ENCODE measurements at regions not wholly inside any gene's neighbourhood (a gene's known extent, or its start where the extent isn't known, plus 50 kb on each side); places are given as distances from the start of the nearest gene placed in this dataset.

DNA sequence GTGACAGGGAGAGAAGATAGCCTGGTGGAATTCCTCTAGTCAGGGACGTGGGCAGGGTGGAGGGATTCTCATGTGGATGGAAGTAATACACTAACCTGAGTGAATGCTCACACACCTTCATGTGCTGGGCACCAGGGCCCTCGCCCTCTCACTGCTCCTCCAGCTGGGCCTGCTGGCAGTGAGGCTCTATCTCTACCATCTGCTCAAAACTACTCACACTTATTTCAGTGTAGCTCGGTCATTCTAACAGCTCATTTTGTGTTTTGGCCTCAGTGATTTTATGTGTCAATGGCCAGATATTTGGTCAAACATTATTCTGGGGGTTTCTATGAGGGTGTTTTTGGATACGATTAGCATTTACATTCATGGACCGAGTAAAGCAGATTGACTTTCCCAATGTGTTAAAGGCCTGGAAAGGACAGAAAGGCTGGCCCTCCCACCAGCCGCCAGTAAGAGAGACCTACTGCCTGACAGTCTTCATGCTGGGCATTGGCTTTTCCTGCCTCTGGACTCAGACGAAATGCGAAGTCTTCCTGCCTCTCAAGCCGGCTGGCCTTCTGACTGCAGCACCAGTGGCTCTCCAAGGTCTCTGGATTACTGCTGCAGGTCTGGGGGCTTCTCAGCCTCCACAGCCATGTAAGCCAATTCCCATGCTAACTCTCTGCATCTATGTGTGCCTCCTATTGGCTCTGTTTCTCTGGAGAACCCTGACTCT is 335.4 kb downstream of the CXCL12 start:
- DNase-seq, result no peak

DNA sequence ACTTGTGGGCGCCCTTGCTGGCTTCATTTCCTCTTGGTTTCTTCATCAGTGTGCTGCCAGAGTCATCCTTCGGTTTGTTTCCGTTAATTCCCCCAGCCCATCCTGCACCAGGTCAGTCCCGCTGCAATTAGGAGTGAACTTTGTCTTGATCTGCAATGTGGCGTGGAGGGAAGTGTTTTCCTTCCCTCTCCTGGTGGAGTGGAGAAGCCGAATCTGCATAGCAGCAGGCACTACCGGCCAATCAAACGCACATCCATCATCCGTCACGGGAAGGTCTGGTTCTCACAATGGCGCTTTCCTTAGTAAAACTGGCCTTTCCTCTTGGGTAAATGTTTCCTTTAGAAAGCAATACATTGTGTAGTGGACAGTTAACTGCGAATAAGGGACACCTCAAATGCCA is 337.5 kb downstream of the CXCL12 start:
- no peak for DNase-seq

GRCh38 chr10:44046605-44047004 is 338.3 kb downstream of the CXCL12 start:
- DNase-seq, result no peak

DNA sequence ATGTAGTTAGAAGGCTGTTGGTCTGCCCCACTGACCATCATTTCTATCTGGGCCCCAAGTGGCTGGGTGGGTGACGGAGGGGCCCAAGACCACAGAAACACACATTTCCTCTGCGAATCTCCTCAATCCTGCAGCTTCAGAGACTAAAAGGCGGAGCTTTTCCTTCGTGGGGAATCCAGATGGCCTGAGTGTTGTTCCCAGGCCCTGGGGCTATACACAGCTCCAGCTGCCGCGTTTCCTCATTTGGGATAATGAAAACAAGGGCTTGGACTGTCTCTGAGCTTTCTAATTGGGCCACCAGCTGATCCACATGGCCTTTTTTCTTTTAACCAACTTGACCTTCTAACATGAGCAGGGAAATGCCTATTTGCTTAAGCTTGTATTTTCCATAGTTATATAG is 339.9 kb downstream of the CXCL12 start:
- DNase-seq, result no peak

GRCh38 chr10:44044549-44044948 is 340.3 kb downstream of the CXCL12 start:
- DNase-seq, result no peak

- no peak for DNase-seq
Measured at GRCh38 chr10:44043646-44044375, 341.1 kb downstream of the CXCL12 start.

GRCh38 chr10:44042926-44043602 is 341.8 kb downstream of the CXCL12 start:
- DNase-seq, result no peak

DNA sequence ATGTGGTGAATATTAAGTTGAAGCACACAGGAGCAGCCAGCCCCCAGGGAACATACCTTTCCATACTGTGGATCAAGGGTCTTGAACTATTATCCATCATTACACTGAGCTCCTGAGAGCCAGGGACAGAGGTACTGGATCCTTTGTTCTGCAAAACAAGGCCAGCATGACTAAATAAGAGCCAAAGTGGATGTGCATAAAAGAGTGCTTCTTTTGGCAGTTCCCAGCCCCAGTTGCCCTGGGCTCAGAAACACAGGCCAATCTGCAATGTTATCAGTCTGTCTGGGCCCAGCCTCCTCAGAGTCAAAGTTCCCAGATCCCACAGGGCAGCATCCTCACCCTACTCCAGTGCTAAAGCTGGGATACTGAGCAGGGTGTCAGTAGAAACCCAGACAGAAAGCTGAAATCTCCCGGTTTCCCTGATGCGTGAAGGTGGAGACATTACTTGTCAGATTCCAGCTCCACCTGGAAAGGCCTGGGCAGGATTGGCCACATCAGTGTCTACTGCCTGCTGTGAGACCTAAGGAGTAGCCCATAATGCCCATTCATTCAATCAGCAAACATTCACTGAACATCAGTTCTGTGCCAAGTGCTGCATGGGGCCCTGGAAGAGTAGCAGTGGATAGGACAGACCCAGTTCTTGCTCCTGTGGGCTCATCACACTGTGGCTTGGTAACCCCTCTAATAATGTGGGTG is 342.7 kb downstream of the CXCL12 start:
- DNase-seq, result no peak

- no peak for DNase-seq
Measured at GRCh38 chr10:44039599-44039998, 345.3 kb downstream of the CXCL12 start.

DNA sequence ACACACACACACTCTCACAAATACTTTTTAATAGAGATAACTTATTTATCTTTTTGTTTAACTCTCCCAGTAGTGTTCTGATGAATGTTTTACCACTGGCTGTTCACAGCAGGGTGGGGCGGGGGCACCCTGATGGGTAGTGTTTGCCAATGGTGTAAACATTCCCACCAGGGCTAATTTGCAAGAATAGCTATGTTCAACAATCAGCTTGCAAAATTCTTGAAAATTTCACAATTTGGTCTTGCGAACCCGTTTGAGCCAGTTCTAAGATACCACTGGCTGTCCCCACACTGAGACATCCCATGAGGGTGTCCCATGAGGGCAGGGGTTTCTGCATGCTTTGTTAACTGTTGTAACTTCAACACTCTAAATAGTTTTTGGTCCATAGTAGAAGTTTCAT is 348.5 kb downstream of the CXCL12 start:
- DNase-seq, result no peak

GRCh38 chr10:44035474-44036197 is 349.3 kb downstream of the CXCL12 start:
- no peak for DNase-seq

- no peak for DNase-seq
Measured at GRCh38 chr10:44034946-44035345, 350.0 kb downstream of the CXCL12 start.

- DNase-seq, result no peak
Measured at GRCh38 chr10:44033008-44033407, 351.9 kb downstream of the CXCL12 start.

GRCh38 chr10:44032216-44032615 is 352.7 kb downstream of the CXCL12 start:
- no peak for DNase-seq

DNA sequence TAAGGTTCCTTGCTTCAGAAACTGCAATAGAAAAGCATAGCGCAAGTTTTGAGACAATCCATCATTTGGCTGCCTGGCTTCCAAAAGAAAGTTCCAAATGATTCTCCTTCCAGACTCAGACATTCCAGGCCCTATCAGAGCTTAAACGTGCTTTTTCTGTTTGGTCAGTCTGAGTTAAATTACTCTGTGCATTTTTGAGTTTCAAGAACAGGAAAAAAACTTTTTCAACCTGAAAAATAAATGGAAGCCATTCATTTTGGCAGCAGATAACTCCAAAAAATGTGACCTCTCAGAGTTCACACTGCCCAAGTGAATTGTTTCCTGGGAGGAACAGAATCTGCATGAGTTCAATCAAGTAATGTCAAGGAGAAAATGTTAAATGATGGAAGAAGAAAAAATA is 354.2 kb downstream of the CXCL12 start:
- DNase-seq, result no peak

GRCh38 chr10:44030132-44030531 is 354.8 kb downstream of the CXCL12 start:
- no peak for DNase-seq

GRCh38 chr10:44028384-44029137 is 356.3 kb downstream of the CXCL12 start:
- DNase-seq, result no peak

GRCh38 chr10:44024356-44025116 is 360.4 kb downstream of the CXCL12 start:
- DNase-seq, result no peak

GRCh38 chr10:44023517-44023916 is 361.4 kb downstream of the CXCL12 start:
- DNase-seq, result no peak

- no peak for DNase-seq
Measured at GRCh38 chr10:44022203-44022602, 362.7 kb downstream of the CXCL12 start.

Measured in stimulated activated CD4-positive, alpha-beta T cell treated with anti-CD3 and anti-CD28 coated beads, Interleukin-4, amount 100 ng/mL, for 24 hours (primary cell).